PFSK-1 (cell line): ENCODE measurements at regions not wholly inside any gene's neighbourhood (a gene's known extent, or its start where the extent isn't known, plus 50 kb on each side); places are given as distances from the start of the nearest gene placed in this dataset.

Experiments used
- FOXP2 ChIP-seq: optimal IDR thresholded peaks from 2 replicates; pipeline ENCODE3; 2011; ENCODE audit warnings: borderline replicate concordance, control low read depth, inconsistent platforms; ENCODE audit not compliant: insufficient read depth; ENCODE audit errors: extremely low read length, extremely low read depth
- POLR2AphosphoS5 ChIP-seq: IDR thresholded peaks from 2 replicates; pipeline ENCODE4 v1.6.1; 2012; ENCODE audit warnings: low read depth, mild to moderate bottlenecking, control low read depth, low read length, moderate library complexity
- REST ChIP-seq, 2 experiments: IDR thresholded peaks; 2 replicates each; pipeline versions ENCODE4 v1.6.1 to v1.8.0; 2011 to 2012; ENCODE audit warnings: low read depth in 2 of 2, low read length in 2 of 2, control low read depth in 1 of 2, inconsistent platforms in 1 of 2, mild to moderate bottlenecking in 1 of 2, moderate library complexity in 1 of 2; ENCODE audit not compliant: insufficient read depth in 1 of 2
- SIN3A ChIP-seq: IDR thresholded peaks from 2 replicates; pipeline ENCODE4 v1.6.1; 2012; ENCODE audit warnings: mild to moderate bottlenecking, low read length, moderate library complexity, borderline replicate concordance; ENCODE audit not compliant: insufficient read depth
- TAF1 ChIP-seq: IDR thresholded peaks from 2 replicates; pipeline ENCODE4 v1.6.1; 2012; ENCODE audit warnings: low read length, control low read depth, borderline replicate concordance; ENCODE audit not compliant: insufficient read depth

GRCh38 chr6:13874191-13874549, 50.6 kb upstream of the RNF182 start:
- TF ChIP-seq FOXP2, result no peak
- TF ChIP-seq TAF1, result no peak

GRCh38 chr6:13873288-13874190, 51.2 kb upstream of the RNF182 start:
- TF ChIP-seq SIN3A, result no peak
- TF ChIP-seq FOXP2, result peak; percentile 32

GRCh38 chr6:13872681-13873080, 52.1 kb upstream of the RNF182 start:
- no peak for TF ChIP-seq POLR2AphosphoS5
- no peak for TF ChIP-seq FOXP2
- TF ChIP-seq TAF1, result no peak
- no peak for TF ChIP-seq REST (IDR thresholded peaks at IDR 0.05; ENCODE audit: insufficient read depth in 1 of 2, low read depth in 2 of 2, low read length in 2 of 2)
- no peak for TF ChIP-seq SIN3A

GRCh38 chr6:13870214-13870830, 54.4 kb upstream of the RNF182 start:
- TF ChIP-seq SIN3A (no peak), TAF1 (no peak), POLR2AphosphoS5 (no peak), FOXP2 (no peak), REST (IDR thresholded peaks at IDR 0.05; ENCODE audit: insufficient read depth in 1 of 2, low read depth in 2 of 2, low read length in 2 of 2) (no peak)

GRCh38 chr6:13868236-13868635, 53.9 kb upstream of the MCUR1 start:
- TF ChIP-seq TAF1 (no peak), SIN3A (no peak), FOXP2 (no peak), POLR2AphosphoS5 (no peak), REST (IDR thresholded peaks at IDR 0.05; ENCODE audit: insufficient read depth in 1 of 2, low read depth in 2 of 2, low read length in 2 of 2) (no peak)

GRCh38 chr6:13866301-13866700, 51.9 kb upstream of the MCUR1 start:
- TF ChIP-seq SIN3A, result no peak
- no peak for TF ChIP-seq FOXP2
- TF ChIP-seq POLR2AphosphoS5, result no peak
- TF ChIP-seq TAF1, result no peak
- no peak for TF ChIP-seq REST (IDR thresholded peaks at IDR 0.05; ENCODE audit: insufficient read depth in 1 of 2, low read depth in 2 of 2, low read length in 2 of 2)
